Suppressor macrophage treated with lipopolysaccharide for 1 hour (primary cell): ENCODE measurements at regions not wholly inside any gene's neighbourhood (a gene's known extent, or its start where the extent isn't known, plus 50 kb on each side); places are given as distances from the start of the nearest gene placed in this dataset.

Experiments used
- DNase-seq, 3 donors: peaks; one replicate each; pipeline ENCODE4 v3.0.0-alpha.2; 2020 to 2022

DNA sequence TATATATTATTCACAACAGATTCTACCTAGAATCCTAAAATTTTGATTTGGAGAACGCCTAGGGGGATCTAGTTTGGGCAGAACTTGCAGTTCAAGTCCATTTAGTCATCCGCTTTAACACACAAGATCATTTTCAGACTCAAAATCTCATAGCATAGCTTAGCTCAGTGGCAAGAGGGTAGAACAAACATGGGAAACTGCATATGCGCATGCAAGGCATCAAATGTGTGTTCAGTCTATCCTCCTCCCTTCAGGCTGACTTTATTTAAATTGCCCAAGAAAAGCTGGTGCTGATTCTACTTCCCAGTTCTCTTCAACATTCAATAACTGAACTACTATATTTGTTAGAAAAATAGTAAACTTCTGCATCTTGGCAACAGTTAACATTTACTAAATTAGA, 79.6 kb upstream of the NRXN1 start:
- no peak for DNase-seq

DNA sequence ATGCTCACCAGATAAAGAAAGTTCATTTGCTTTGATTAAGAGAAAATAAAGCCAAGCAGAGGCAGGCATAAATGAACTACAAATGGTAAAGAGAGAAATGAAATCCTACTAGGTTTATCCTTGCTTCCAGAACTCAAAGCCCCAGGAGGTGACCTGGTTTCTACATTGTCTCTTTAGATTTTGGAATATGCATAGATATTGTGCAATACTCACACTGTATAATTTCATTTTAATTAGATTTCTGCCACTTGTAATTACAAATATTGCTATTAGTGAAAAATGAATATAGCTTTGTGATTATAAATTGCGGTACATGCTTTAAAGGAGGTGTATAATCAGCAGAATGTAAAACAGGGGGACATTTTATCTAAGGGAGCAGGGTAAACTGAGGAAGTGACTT, 76.9 kb upstream of the NRXN1 start:
- no peak for DNase-seq

DNA sequence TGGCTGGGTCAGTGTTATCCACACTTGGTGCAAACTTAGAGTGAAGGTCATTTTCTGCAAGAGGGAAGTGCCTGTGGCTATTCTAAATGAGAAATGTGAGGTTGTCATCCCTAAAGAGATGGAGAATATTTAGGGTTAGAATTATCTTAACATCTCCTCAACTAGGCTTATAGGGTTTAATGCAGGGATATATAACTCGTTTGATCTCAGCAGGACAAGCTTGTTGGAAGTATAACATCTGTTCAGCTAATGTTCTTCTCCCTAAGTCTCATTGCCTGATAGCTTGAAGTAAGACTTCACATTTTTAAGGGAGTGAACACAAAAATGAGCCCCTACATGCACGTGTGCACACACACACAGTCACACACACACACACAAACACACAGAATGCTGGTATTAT, 75.9 kb upstream of the NRXN1 start:
- DNase-seq: no peak

DNA sequence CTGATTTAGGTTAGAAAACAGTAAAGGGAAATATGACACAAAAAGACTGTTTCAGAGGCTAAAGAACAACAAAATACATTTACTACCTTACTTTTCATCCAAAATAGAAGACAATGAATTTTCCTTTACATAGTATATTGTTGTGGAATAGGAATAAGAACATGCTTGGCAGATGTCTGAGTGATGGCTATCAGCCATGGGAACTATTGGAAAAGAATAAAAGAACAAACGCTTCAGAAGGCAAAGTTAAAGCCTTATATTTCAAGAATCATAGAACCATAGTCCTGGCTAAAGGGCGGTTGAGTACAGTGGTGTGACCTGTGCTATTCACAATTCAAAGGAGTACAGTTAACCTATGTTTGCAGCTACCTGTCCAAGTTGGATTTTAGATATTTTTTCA, 73.9 kb upstream of the NRXN1 start:
- no peak for DNase-seq

DNA sequence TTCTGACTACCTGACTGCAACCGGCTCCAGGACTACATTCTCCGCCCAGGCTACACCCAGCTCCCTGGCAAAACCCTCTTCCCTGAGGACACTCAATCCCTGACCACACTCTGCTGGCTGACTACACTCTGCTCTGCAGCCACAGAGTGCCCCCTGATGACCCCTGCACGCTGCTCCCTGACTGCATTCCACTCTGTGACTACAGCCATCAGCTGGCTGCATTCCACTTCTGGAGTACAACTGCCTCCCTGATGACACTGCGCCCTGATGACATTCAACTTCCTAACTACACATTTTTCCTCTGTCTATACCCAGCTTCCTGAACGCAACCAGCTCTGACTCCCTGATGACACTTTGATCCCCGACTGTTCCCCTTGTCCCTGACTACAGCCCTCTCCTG, 71.3 kb upstream of the NRXN1 start:
- DNase-seq: no peak

DNA sequence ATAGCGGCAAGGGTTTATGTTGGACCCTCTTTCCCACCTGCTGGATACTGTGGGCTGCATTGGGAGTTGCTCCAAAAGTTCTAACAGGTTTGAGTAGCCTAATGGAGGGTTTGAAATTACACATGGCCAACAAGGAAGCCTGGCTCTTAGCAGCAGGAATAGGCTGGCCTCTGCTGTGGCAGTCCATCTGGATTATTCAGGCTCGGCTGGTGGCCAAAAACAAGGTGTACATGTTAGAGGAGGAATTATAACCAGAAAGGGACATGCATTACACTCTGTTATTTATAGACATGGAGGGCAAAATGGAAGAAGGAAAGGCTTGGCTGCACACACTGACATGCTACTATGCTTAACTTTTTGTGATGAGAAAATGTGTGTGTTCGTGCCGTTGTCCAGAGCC, 61.1 kb upstream of the NRXN1 start:
- no peak for DNase-seq

DNA sequence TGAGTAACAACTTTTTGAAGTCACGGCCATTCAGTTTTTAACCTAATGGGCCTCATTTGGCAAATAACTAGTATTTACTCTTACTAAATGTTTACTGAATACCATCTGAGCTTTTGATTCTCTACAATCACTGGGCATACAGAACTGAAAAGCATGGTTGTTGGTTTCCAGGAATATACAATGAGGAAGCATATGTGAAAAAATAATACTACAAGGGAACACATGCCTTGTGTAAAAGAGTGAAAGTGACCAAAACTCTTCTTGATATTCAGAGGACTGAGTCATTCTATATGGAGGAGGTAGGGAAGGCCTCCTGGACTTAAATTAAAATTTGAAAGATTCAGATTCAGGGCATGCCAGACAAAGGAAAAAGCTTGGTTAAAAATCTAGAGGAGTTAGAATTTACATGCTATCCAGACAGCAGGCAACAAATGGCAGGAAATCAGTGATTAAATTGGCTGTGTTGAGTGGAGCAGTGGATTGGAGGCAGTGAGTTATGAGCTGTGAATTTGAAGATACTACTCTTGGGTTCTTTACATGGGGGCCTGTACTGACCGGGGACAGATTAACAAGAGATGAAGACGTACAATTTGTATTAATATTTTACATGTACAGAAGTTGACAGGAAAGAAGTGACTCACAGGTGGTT, 53.6 kb upstream of the NRXN1 start:
- DNase-seq: no peak

DNA sequence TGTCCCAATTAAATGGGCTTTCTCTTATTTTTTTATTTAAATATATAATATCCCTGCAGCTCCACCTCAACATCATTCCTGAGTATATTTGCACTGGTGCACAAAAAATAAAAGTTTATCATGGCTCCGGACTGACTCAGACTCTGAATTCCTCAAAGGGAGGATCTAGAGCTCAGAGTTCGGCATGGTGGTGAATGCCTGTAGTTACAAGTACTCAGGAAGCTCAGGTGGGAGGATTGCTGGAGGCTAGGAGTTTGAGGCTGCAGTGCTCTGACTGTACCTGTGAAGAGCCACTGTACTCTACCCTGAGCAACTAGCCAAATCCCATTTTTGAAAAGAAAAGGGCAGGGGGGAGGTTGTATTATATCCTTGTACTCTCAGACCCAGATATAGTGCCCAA, 52.8 kb upstream of the NRXN1 start:
- no peak for DNase-seq
